Activated CD8-positive, alpha-beta memory T cell treated with anti-CD3 and anti-CD28 coated beads for 36 hours (primary cell): ENCODE measurements at regions not wholly inside any gene's neighbourhood (a gene's known extent, or its start where the extent isn't known, plus 50 kb on each side); places are given as distances from the start of the nearest gene placed in this dataset.

Experiments
- CTCF ChIA-PET: fragments of 350-600 bp; sonication (Branson Sonifier 250); formaldehyde crosslinking; loops from one replicate; lab custom pipeline; 2021; ENCODE audit warnings: antibody characterized with exemption; lab: Charles Lee
- POLR2A ChIA-PET: fragments of 350-600 bp; sonication (Branson Sonifier 250); formaldehyde crosslinking; loops from one replicate; lab custom pipeline; 2021; ENCODE audit warnings: antibody characterized with exemption; lab: Charles Lee

DNA sequence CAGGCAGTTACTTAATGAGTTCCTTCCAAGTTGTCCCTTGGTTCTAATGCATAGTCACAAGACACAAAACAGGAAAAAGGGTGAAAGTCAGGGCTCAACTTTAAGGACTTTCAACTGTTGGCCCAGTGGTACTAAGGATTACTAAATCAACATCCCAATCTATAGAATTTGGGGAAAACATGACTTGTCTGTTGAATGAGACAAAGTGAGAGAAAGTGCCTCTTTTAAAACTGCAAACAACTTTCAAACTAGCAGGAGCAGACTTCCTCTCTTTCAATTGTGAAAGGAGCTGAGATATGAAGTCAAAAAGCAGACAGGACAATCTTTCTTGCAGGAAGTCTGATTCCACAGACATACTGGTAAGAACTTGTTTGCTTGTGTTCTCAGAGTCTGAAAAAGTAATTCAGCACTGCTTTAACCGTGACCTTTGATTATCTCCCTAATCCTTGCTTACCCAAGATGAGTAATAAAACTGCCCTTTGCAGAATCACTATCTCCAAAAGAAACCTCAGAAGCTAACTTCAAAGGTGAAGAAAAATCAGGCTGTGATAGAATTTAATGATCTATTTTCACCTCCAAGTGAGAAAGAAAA is 960.7 kb upstream of the RAG2 start:
- CTCF ChIA-PET, result no interaction called here
- POLR2A ChIA-PET, result no interaction called here

DNA sequence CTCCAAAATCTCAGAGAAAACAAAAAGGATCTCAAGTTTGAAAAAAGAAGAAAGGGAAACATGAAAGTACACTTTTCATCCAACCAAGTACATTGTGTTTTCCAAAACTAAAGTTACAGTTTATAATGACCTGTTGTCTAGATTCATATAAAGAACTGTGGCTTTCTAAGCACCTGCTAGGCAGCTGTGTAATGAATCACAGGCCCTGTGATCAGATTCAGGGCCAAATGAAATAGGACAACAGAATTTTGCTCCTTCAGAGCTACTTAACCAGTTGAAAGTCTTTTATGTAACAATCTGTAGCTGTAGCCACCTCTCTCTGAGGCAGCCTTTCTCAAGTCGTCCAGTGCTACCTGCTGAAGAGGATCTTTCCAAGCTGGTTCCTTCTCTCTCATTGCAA is 960.0 kb upstream of the RAG2 start:
- POLR2A ChIA-PET, result no interaction called here
- CTCF ChIA-PET, result no interaction called here

DNA sequence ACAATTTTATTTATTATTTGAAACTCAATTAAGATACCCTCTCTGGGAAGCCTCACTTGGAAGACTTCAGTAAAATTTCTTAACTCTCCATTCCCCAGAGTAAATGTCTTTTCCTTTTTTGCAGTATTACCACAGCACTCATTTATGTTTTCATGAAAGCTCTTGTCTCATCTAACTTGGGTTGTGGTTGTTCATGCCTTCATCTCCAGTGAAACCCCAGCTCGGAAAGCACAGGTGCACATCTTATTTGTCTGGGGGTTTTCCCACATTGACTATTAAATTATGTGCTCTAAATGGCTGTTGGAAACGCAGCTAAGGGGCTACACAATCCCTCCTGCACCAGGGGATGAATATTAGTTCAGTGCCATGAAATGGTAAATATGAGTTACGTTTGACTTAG is 954.2 kb upstream of the RAG2 start:
- POLR2A ChIA-PET, result no interaction called here

DNA sequence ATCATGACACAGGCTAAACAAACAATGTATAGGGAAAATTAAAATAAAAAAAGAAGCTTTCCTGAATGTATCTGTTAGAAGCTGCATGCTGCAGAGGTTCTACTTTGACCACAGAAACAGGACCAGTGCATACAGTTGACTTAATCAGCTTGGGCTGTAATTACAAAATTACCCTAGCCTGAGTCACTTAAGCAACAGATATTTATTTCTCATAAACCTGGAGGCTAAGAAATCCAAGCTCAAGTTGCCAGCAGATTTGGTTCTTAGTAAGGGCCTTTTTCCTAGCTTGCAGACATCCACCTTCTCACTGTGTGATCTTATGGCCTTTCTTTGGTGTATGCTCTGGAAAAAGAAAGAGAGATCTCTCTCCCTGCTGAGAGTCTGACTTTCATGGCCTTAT is 946.5 kb upstream of the RAG2 start:
- CTCF ChIA-PET, result no interaction called here
- POLR2A ChIA-PET, result no interaction called here

More for the DNA sequence above, 954.2 kb upstream of the RAG2 start:
- CTCF ChIA-PET, result no interaction called here

DNA sequence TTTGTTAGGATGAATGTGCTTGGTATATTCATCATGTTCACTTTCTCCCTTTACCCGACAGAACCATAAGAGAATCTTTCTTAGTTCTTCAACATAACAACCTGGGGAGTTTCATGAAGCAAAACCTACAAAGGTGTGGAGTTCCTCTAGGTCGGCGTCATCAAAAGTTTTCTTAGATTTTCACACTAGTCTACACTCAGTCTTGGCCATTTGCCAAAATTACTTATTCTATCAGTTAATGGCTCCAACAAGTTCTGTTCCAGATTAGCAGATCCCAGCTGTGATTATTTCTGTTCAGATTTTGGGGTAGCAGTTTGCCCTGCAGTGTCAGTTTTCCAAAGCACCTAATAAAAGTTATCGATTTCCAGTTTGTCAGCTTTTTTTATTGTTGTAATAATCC is 935.8 kb upstream of the RAG2 start:
- POLR2A ChIA-PET, result no interaction called here
- CTCF ChIA-PET, result no interaction called here

DNA sequence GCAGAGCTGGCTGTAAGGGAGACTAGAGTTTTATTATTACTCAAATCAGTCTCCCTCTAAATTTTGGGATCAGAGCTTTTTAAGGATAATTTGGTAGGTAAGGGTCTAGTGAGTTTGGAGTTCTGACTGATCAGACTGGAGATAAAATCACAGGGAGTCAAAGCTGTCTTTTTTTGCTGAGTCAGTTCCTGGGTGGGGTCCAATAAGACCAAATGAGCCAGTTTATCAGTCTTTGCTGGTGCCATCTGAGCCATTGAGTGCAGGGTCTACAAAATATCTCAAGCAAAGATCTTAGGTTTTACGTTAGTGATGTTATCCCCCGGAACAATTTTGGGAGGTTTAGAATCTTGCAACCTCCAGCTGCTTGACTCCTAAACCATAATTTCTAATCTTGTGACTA is 935.1 kb upstream of the RAG2 start:
- ChIA-PET CTCF (no interaction called here), POLR2A (no interaction called here)

DNA sequence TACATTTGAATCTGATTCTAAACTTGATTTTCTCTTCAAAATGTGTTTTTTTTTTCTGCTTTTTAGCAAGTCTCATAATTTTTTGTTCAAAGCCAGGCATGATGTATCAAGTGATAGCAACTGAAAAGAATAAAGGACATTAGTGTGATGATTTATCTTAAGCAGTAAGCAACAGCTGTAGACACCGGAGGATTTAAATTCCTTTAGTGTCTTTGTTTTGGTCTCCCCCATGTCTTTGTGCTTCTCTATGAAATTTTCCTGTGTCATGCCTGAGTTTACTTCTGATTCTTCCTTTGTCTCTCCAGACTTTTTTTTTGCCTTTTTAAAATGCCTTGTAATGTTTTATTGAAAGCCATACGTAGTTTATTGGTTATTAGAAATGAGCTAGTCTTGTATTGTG is 934.2 kb upstream of the RAG2 start:
- POLR2A ChIA-PET, result no interaction called here

DNA sequence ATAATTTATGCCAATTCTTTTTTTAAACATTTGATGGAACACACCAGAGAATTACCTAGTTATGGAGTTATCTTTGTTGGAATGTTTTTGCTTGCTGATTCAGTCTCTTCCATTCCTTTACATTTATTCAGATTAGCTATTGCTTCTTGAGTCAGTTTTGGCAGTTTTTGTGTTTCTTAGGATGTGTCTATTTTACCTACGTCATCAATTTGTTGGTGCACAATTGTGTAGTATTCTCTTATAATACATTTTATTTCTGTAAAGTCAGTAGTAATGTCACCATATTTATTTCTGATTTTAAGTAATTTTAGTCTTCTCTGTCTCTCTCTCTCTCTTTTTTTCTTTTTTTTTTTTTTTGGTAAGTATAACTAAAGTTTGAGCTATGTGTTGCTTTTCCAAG is 929.5 kb upstream of the RAG2 start:
- CTCF ChIA-PET, result interaction anchor here (0.6 kb wide), 1 partner anchor 610 kb away, joined by 4 read pairs; no protein-coding TSS in a partner anchor
- POLR2A ChIA-PET, result no interaction called here

More for the DNA sequence above, 934.2 kb upstream of the RAG2 start:
- CTCF ChIA-PET, result no interaction called here

DNA sequence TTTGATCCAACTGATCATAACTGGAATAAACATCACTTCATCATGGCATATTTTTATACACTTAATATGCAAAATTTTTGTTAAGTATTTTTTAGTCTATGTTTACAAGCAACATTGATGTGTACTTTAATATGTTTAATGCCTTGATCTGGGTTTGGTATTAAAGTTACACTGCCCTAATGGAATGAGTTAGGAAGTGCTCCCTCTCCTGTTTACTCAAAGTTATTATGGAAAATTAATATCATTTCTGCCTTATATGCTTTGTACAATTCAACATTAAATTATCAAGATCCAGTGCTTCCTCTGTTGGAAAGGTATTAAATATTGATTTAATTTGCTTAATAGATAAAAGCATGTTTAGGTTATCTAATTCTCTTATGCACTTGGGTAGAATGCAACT is 927.3 kb upstream of the RAG2 start:
- POLR2A ChIA-PET, result no interaction called here
- CTCF ChIA-PET, result no interaction called here

DNA sequence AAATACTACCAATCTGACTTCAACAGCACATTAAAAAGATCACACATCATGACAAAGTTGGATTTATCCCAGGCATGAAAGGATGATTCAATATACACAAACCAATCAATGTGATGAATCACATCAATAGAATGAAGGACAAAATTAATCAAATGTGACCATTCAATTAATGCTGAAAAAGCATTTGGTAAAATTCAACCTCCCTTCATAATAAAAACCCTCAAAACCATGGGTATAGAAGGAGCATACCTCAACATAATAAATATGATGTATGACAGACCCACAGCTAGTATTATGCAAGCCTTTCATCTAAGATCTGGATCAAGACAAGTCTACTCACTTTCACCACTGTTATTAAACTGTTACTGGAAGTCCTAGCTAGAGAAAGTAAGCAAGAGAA is 921.7 kb upstream of the RAG2 start:
- ChIA-PET POLR2A (no interaction called here), CTCF (no interaction called here)

DNA sequence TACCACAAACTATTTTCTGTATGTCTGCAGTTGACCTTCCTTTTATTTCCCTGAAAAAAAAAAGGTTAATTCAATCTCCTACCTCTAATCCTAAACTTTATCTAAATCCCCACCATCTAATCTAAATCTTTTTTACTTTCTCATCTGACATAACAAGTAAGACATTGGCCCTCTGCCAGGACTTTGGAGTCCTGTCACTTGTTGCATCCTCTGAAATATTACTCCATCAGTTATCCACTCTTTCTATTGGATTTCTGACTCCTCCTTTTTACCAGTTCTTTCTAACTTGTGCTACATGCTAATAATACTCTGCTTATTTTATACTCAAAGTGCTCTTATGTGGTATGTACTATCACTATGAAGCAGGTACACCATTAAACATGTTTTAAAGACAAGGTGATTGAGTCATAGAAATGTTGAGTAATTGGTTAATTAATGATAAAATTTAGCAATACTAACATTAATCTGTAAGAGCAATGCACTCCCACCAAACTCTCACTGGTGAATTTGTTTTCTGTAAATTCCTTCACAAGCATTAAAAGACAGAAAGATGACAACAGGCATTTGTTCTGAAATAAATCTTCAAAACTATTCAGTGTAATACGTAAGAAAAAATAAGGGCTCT is 914.2 kb upstream of the RAG2 start:
- ChIA-PET POLR2A (no interaction called here), CTCF (no interaction called here)

DNA sequence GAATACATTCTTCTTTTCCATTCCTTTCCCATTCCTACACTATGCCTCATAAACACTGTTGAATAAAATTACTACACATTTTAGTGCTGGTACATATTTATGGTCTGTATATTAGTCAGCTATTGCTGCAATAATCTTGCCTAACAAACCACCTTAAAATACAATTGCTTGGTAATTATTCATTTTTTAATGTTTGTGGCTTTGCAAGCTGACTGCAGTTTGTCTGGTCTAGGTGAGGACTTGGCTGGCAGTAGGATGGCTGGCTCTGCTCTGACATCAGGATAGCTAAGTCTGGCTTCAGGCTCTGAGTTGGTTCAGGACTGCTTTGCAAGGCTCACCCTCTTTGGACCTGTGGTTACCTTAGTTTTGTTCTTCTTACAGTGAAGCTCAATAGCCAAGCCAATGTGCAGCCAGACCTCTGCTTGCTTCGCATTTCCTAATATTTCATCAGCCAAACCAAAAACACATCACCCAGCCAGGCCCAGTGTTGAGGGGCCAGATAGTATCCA is 913.4 kb upstream of the RAG2 start:
- ChIA-PET CTCF (no interaction called here), POLR2A (no interaction called here)

DNA sequence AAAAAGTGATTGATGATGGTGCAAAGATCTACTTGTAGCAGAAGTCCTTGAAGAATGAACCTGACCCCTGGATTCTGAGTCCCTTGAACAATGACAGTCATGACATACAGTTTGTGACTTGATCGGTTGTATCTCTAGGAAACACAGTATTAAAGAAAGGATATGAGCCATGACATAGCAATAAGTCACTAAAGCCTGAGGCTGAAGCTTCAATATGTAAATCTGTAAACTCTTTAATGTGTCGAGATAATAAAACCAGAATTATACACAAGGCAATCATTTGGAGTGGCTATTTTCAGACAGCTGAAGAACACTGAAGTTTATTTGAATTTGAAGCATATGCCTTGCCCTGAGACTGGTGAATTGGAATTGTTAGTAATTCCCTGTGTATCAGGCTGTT is 911.5 kb upstream of the RAG2 start:
- ChIA-PET CTCF (no interaction called here), POLR2A (no interaction called here)

DNA sequence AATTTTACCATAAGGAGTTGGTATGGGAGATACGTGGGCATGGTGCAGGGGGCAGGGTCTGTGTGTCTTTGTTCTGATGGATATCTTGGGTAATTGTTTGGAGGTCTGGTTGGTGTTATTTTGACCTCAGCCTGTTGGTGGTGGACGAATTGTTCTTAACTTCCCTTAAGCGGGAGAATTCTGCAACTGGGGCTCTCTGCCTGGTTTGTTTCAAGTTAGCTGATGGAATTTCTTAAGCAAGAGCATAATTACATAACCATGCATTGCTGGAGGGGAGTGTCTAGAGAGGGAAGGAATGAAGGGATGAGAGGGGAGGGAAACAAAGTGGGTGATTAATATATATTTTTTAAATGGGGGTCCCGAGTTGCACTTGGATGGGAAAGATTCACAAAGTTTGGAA is 908.5 kb upstream of the RAG2 start:
- POLR2A ChIA-PET, result no interaction called here
- CTCF ChIA-PET, result no interaction called here

DNA sequence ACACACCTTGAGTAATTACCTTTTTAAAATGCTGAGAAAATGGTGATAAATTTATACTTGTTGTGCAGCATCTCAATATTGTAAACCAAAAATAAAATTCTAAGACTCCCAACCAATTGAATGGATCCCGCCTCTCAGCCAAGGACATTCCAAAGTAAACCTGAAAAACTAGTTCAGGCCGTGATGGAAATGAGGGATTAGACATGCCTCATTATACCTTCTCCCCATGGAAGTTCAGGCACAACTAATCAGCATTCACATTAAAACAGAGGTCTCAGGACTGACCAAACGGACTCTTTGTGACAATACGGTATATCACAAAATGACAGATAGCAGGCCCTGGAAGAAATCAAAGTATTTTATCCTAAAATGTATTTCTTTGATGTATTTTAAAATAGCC is 907.4 kb upstream of the RAG2 start:
- CTCF ChIA-PET, result no interaction called here
- POLR2A ChIA-PET, result no interaction called here

DNA sequence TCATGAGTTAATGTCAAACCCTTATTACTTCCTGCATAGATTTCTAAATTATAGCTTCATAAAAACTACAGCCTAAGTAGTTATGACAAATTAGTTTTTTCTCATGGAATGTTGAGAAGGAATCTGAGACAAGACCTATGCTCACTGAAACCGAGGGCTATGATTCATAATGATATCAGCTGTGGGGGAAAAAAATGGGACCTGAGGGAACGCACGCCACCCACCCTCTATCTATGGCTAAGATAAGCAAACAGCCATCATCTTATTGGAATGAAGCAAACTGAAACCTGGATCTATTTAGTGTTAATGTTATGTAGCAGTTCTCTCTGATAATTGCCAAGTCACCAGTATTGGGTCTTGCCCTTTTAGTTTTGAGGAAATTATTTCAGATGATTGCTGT is 906.9 kb upstream of the RAG2 start:
- CTCF ChIA-PET, result no interaction called here
- POLR2A ChIA-PET, result no interaction called here

DNA sequence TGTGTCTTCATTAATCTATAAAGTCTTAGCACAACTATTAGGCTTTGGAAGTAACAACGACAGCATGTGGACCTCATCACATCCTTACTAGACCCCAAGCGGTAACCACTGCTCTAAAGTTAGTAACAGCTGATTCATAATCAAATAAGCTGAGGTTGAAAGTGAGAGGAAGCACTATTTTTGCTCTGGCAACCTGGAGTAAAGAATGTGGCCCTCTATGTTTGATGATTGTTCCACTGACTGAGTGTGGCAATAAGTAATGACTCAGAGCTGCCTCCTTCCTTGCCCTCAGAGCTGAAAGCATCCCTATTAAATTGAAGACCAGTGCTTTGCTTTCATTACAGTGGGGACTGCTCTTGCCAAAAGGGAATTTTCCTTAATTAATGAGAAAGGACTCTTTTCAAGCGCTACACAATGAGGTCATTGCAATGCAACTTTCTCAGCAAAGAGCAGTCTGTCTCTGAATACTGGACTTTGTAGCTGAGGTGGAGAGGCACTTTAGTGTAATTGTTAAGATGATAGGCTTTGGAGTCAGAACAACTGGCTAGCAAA is 906.1 kb upstream of the RAG2 start:
- ChIA-PET POLR2A (no interaction called here), CTCF (no interaction called here)

DNA sequence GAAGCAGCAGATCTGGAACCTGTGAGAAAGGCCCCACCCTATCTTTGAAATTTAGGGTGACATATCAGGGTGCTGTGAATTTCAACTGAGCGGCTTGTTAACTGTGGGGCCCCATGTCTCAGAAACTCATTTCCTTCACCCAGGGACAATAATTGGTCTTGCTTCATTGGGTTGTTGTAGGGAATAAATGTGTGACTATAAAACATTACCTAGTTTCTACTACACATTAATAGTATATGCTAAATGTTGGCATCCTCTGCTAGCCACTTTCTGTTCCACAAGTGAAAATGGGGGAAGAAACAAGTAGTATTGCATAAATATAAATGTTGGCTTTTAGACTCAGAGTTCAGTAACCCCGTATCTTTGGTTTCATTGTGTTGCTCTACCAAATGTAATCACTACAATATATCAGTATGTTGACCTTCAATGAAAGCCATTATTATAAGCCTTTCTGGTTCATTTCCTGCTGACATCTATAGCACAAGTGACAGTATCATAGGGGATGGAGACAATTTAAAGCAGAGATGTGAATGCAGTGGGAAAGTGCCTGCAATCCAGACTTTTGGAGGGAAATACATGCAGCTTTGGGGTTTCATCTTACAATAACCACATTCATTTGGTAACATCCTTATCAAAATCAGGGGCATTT is 905.5 kb upstream of the RAG2 start:
- POLR2A ChIA-PET, result no interaction called here

DNA sequence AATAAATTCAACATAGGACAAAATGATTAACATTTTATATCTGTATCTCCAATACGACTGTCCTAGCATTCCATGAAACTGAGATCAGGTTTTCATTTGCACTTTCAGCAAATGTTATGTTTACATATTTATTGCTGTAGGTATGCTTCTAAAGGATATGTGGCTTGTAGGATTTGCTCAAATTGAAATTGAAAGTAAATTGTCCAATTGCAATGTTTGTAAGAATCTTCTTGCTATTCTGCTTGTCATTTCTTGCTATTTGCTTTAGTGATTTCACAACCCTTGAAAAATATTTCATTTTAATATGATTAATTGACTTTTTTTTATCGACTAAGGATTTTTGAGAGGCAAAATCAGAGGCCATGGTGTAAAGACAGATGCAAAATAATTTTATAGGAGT is 904.2 kb upstream of the RAG2 start:
- ChIA-PET POLR2A (no interaction called here), CTCF (no interaction called here)

More for the DNA sequence above, 905.5 kb upstream of the RAG2 start:
- CTCF ChIA-PET, result no interaction called here

DNA sequence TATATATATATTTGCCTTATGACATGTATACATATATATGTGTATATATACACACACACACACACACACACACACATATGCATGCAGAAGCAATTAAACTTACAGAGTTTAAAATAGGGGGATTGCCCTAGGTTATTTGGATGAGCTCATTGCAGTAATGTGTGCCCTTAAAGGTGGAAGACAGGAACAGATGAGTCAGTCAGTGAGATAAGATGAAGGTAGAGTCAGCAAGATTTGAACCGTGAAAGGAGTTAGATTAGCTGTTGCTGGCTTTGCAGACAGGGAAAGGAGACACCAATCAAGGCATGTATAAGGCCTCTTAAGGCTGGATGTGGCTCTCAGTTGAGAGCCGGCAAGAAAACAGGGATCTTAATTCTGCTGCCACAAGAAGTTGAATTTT is 902.4 kb upstream of the RAG2 start:
- POLR2A ChIA-PET, result no interaction called here
- CTCF ChIA-PET, result no interaction called here

DNA sequence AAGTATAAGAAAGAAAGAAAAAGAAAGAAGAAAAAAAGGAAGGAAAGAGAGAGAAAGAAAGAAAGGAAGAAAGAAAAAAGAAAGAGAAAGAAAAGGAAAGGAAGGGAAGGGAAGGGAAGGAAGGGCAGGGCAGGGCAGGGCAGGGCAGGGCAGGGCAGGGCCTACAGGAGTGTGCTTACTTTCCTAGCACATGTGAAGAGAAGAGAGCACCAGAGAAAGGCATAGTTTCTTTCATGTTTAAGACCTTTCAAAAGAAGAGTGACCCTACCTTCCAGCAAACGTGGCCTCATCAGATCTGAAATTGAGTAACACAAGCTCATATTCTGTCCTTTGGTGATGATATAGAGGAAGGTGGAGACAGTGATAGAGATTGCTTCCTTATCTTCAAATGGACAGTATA is 899.3 kb upstream of the RAG2 start:
- ChIA-PET CTCF (no interaction called here), POLR2A (no interaction called here)
